ENCODE measurements at regions not wholly inside any gene's neighbourhood (a gene's known extent, or its start where the extent isn't known, plus 50 kb on each side); places are given as distances from the start of the nearest gene placed in this dataset.

DNA sequence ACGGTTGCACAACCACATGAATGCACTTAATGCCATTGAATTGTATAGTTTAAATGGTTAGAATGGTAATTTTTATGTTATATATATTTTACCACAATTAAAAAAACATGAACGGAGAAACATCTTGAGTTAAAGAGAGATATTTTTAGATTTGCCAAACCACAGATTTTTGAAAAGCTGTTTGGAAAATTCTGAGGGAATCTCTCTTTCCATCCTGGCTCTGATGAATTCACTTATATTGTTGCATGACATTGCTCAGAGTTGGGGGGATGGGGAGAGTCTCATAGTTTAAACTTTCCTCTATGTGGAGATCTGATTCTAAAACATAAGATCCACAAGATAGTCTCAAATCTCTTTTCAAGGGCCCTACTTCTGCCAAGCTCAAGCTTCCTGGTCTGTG is 275.0 kb upstream of the NPVF start:
- Histone ChIP-seq H3K4me3 (ENCODE audit: low read depth in 1 of 2, low read length in 2 of 2) (no peak overlapping the region), H3K27me3 (ENCODE audit: control insufficient read depth in 1 of 2, insufficient read depth in 2 of 2, low read length in 2 of 2) (peaks cover 0 to 4% of the 10 kb centered on the region in 2 donors), H3K4me1 (ENCODE audit: control insufficient read depth in 2 of 2, insufficient read depth in 2 of 2, low read length in 1 of 2) (no peaks in the 10 kb centered on the region), H3K27ac (ENCODE audit: low read depth in 2 of 2, low read length in 1 of 2) (no peak overlapping the region), H3K36me3 (ENCODE audit: control insufficient read depth in 2 of 2, insufficient read depth in 2 of 2, low read length in 1 of 2) (no peaks in the 10 kb centered on the region), H3K9me3 (ENCODE audit: control insufficient read depth in 2 of 2, insufficient read depth in 1 of 2, low read depth in 1 of 2, low read length in 1 of 2) (no peaks in the 10 kb centered on the region)
- whole genome bisulfite sequencing, 2 donors, result 72 to 77% methylated on average over 2 of the region's 2 CpGs

DNA sequence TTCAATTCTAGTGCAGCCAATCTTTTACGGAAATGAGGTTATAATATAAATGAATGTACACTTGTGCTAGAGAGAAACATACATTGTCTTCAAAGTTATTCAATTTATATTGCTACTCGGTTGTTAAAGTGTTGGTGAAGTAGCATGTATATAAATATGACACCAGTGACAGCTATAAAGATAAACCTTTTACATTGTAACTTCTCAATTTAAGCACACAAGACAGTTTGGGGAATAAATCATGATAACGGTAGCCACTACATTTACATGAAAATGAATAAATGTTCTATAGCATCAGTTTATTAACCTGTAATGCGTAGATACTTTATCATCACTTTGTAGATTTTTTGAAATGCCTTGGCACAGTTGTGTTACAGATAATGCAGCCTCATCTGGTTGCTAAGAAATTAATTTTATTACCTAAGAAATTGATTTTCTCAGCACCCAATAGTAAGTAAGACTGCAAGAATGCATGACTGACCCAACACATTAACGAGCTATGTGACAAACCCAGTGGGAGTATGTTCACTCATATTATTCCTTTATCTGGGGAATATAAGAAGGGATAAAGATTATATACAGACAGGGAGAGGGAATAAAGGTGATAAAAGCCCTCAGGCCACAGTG is 283.9 kb upstream of the NPVF start:
- Histone ChIP-seq H3K4me1 (ENCODE audit: control insufficient read depth in 2 of 2, insufficient read depth in 2 of 2, low read length in 1 of 2) (no peaks in the 10 kb centered on the region), H3K4me3 (ENCODE audit: low read depth in 1 of 2, low read length in 2 of 2) (no peak overlapping the region), H3K9me3 (ENCODE audit: control insufficient read depth in 2 of 2, insufficient read depth in 1 of 2, low read depth in 1 of 2, low read length in 1 of 2) (no peaks in the 10 kb centered on the region), H3K27ac (ENCODE audit: low read depth in 2 of 2, low read length in 1 of 2) (no peak overlapping the region), H3K36me3 (ENCODE audit: control insufficient read depth in 2 of 2, insufficient read depth in 2 of 2, low read length in 1 of 2) (no peaks in the 10 kb centered on the region), H3K27me3 (ENCODE audit: control insufficient read depth in 1 of 2, insufficient read depth in 2 of 2, low read length in 2 of 2) (no peaks in the 10 kb centered on the region)
- WGBS, 2 donors, result 81 to 82% methylated on average over 5 of the region's 5 CpGs

DNA sequence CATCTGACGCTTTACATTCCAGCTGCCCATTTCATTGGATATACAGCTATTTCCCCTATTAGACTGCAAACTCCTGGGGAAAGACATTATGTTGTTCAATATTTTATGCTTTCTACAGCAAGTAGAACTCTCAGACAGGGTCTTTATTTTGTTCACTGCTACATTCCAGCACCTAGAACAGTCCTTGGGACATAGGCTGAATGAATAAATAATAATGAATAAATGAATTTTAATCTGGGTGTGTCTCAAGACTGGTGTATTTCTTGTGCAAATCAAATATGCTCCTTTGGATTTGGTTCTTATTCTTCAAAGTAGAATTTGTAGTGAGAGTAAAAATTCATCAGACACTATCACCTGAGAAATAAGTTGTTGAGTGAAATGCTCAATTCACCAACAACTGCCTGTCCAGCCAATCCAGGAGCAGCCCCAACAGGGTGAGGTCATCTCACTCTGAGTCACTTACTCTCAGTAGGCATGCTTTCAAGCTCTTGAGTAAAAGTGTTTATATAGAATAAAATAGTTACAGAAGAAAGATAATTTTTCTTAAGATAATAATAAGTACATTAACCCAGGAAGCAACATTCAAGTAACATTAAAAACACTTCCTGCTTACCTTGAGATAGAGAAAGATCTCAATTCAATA is 287.5 kb upstream of the NPVF start:
- 89 to 94% methylated on average over 1 of the region's 1 CpG for WGBS, 2 donors
- H3K36me3 ChIP-seq (ENCODE audit: control insufficient read depth in 2 of 2, insufficient read depth in 2 of 2, low read length in 1 of 2), result no peaks in the 10 kb centered on the region
- no peaks in the 10 kb centered on the region for H3K4me1 ChIP-seq (ENCODE audit: control insufficient read depth in 2 of 2, insufficient read depth in 2 of 2, low read length in 1 of 2)
- H3K27ac ChIP-seq (ENCODE audit: low read depth in 2 of 2, low read length in 1 of 2), result no peak overlapping the region
- H3K9me3 ChIP-seq (ENCODE audit: control insufficient read depth in 2 of 2, insufficient read depth in 1 of 2, low read depth in 1 of 2, low read length in 1 of 2), result no peaks in the 10 kb centered on the region
- peaks cover 0 to 3% of the 10 kb centered on the region in 2 donors for H3K27me3 ChIP-seq (ENCODE audit: control insufficient read depth in 1 of 2, insufficient read depth in 2 of 2, low read length in 2 of 2)
- no peak overlapping the region for H3K4me3 ChIP-seq (ENCODE audit: low read depth in 1 of 2, low read length in 2 of 2)

DNA sequence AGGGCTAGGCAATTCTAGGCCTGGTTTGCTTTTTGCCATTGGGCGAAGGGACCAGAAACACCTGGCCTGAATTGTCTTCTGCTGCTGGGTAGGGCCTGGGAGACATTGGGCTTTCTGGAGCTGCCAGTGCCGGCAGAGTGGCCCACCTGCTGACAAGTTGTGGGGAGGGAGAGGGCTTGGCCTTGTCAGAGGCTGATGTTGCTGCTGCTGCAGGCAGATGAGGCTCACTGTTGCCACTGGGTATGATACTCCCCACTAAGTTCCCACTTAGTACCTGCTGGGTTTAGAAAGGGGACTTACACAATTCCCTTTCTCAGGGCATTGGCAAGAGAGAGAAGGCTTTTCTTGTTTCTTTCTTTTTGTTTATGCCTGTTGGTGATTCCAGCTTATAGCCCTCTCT is 289.6 kb upstream of the NPVF start:
- peaks cover 0 to 3% of the 10 kb centered on the region in 2 donors for H3K27me3 ChIP-seq (ENCODE audit: control insufficient read depth in 1 of 2, insufficient read depth in 2 of 2, low read length in 2 of 2)
- no peaks in the 10 kb centered on the region for H3K4me1 ChIP-seq (ENCODE audit: control insufficient read depth in 2 of 2, insufficient read depth in 2 of 2, low read length in 1 of 2)
- 90 to 95% methylated on average over 2 of the region's 2 CpGs for WGBS, 2 donors
- H3K9me3 ChIP-seq (ENCODE audit: control insufficient read depth in 2 of 2, insufficient read depth in 1 of 2, low read depth in 1 of 2, low read length in 1 of 2), result no peaks in the 10 kb centered on the region
- H3K36me3 ChIP-seq (ENCODE audit: control insufficient read depth in 2 of 2, insufficient read depth in 2 of 2, low read length in 1 of 2), result no peaks in the 10 kb centered on the region
- H3K4me3 ChIP-seq (ENCODE audit: low read depth in 1 of 2, low read length in 2 of 2), result no peak overlapping the region
- H3K27ac ChIP-seq (ENCODE audit: low read depth in 2 of 2, low read length in 1 of 2), result no peak overlapping the region

DNA sequence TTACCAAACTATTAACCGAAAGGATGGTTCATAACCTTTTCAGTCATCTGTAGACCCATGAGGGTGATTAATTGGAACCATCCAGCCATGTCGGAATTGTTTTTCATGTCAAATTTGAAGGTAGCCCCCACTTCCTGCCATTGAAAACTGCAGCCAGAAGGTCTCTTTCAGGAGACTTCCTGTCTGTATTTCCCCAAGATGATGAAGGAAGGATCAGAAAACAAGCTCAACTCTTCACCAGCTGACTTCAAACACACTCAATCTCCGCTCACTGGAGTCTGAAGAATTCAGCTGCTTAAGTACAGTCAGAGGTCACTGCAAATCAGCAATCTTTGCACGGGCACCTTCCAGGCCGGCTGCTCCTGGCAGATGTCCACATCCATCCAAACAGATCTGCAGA is 291.7 kb upstream of the NPVF start:
- Histone ChIP-seq H3K4me1 (ENCODE audit: control insufficient read depth in 2 of 2, insufficient read depth in 2 of 2, low read length in 1 of 2) (no peaks in the 10 kb centered on the region), H3K36me3 (ENCODE audit: control insufficient read depth in 2 of 2, insufficient read depth in 2 of 2, low read length in 1 of 2) (no peaks in the 10 kb centered on the region), H3K4me3 (ENCODE audit: low read depth in 1 of 2, low read length in 2 of 2) (no peak overlapping the region), H3K27ac (ENCODE audit: low read depth in 2 of 2, low read length in 1 of 2) (no peak overlapping the region), H3K9me3 (ENCODE audit: control insufficient read depth in 2 of 2, insufficient read depth in 1 of 2, low read depth in 1 of 2, low read length in 1 of 2) (no peaks in the 10 kb centered on the region), H3K27me3 (ENCODE audit: control insufficient read depth in 1 of 2, insufficient read depth in 2 of 2, low read length in 2 of 2) (peaks cover 0 to 3% of the 10 kb centered on the region in 2 donors)
- 71 to 73% methylated on average over 5 of the region's 5 CpGs for WGBS, 2 donors

DNA sequence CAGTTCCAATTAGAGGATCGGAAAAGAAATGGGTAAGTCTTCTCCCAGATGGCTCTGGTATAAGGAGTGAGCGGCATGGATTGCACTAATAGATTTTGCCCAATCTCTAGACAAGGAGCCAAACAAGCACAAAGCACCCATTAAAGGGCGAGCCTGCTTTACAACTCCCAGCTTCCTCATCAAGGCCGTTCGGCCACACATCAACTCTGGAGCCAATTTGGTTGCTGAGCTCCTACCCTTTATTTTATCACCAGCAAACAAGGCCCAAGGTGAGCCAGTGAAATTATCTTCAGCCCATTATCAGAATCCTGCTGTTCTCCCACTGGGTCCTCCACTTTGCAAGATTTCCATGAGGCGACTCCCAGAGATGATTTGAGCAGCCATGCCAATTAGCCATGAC is 292.2 kb upstream of the NPVF start:
- H3K4me1 ChIP-seq (ENCODE audit: control insufficient read depth in 2 of 2, insufficient read depth in 2 of 2, low read length in 1 of 2), result no peaks in the 10 kb centered on the region
- H3K9me3 ChIP-seq (ENCODE audit: control insufficient read depth in 2 of 2, insufficient read depth in 1 of 2, low read depth in 1 of 2, low read length in 1 of 2), result no peaks in the 10 kb centered on the region
- H3K27me3 ChIP-seq (ENCODE audit: control insufficient read depth in 1 of 2, insufficient read depth in 2 of 2, low read length in 2 of 2), result peaks cover 0 to 3% of the 10 kb centered on the region in 2 donors
- H3K36me3 ChIP-seq (ENCODE audit: control insufficient read depth in 2 of 2, insufficient read depth in 2 of 2, low read length in 1 of 2), result no peaks in the 10 kb centered on the region
- WGBS, 2 donors, result 87 to 94% methylated on average over 6 of the region's 6 CpGs
- no peak overlapping the region for H3K27ac ChIP-seq (ENCODE audit: low read depth in 2 of 2, low read length in 1 of 2)
- H3K4me3 ChIP-seq (ENCODE audit: low read depth in 1 of 2, low read length in 2 of 2), result no peak overlapping the region

DNA sequence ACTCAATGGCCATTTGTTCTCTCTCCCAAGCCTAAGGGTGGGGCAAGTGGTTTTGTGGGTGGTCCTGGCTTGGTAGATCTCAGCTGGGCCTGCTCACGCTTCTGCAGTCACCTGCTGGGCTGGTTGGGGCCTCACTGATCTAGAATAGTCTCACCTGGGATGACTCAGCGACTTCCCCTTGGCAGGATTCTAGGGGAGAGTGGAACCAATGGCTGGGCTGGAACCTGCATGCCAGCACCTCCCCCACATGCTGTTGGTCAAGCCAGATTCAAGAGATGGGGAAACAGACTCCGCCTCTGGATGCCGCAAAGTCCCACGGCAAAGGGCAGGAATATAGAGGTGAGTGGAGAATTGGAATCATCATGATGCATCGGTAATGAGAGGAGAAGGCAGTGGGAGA is 292.9 kb upstream of the NPVF start:
- H3K4me3 ChIP-seq (ENCODE audit: low read depth in 1 of 2, low read length in 2 of 2), result no peak overlapping the region
- no peak overlapping the region for H3K27ac ChIP-seq (ENCODE audit: low read depth in 2 of 2, low read length in 1 of 2)
- no peaks in the 10 kb centered on the region for H3K9me3 ChIP-seq (ENCODE audit: control insufficient read depth in 2 of 2, insufficient read depth in 1 of 2, low read depth in 1 of 2, low read length in 1 of 2)
- 89% methylated on average over 6 of the region's 6 CpGs for WGBS, 2 donors
- no peaks in the 10 kb centered on the region for H3K36me3 ChIP-seq (ENCODE audit: control insufficient read depth in 2 of 2, insufficient read depth in 2 of 2, low read length in 1 of 2)
- H3K4me1 ChIP-seq (ENCODE audit: control insufficient read depth in 2 of 2, insufficient read depth in 2 of 2, low read length in 1 of 2), result no peaks in the 10 kb centered on the region
- peaks cover 0 to 3% of the 10 kb centered on the region in 2 donors for H3K27me3 ChIP-seq (ENCODE audit: control insufficient read depth in 1 of 2, insufficient read depth in 2 of 2, low read length in 2 of 2)

DNA sequence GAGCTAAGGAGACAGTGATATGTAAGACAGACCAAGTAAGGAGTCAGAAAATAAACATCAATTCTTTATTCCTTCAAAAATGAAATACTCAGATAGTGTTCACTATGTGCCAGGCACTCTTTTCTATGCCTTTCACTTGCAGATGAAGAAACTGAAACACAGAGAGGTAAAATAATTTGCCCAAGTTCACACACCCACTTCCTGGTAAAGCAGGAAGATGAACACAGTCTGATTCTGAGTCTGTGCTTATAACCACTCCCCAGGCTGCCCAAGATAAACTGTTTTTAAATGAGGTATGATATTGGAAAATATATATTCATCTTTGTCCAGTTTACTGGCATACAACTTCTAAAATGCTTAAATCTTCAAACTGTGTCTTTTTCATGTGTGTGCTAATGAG is 294.4 kb upstream of the NPVF start:
- H3K27me3 ChIP-seq (ENCODE audit: control insufficient read depth in 1 of 2, insufficient read depth in 2 of 2, low read length in 2 of 2), result no peaks in the 10 kb centered on the region

DNA sequence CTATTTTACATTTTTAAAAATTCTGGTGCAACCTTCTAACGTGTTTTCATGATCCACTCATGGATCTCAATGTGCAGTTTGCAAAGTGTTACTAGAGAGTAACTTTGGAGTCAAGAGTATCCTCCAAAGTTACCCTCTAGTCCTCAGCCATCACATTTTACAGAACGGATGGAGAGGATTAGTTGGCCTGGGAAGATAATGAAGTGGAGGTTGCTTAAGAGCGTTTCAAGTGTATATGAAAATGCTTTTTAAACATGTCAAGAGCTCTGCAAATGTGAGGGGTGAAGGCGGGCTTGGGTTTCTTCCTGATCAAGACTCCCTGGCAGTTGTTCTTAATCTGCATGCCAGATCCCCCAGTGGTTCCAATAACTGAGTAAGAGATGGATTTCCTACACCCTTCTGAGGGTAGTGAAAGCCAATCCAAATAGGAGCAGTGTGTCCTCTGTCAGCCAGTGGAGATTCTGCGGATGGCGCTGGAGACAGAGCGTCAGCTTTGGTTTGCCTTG is 299.4 kb upstream of the NPVF start:
- 77% methylated on average over 7 of the region's 7 CpGs for WGBS, 2 donors
- no peaks in the 10 kb centered on the region for H3K27me3 ChIP-seq (ENCODE audit: control insufficient read depth in 1 of 2, insufficient read depth in 2 of 2, low read length in 2 of 2)
- no peaks in the 10 kb centered on the region for H3K4me1 ChIP-seq (ENCODE audit: control insufficient read depth in 2 of 2, insufficient read depth in 2 of 2, low read length in 1 of 2)
- no peaks in the 10 kb centered on the region for H3K9me3 ChIP-seq (ENCODE audit: control insufficient read depth in 2 of 2, insufficient read depth in 1 of 2, low read depth in 1 of 2, low read length in 1 of 2)
- H3K36me3 ChIP-seq (ENCODE audit: control insufficient read depth in 2 of 2, insufficient read depth in 2 of 2, low read length in 1 of 2), result no peaks in the 10 kb centered on the region
- no peak overlapping the region for H3K4me3 ChIP-seq (ENCODE audit: low read depth in 1 of 2, low read length in 2 of 2)
- H3K27ac ChIP-seq (ENCODE audit: low read depth in 2 of 2, low read length in 1 of 2), result no peak overlapping the region

More for the DNA sequence above, 294.4 kb upstream of the NPVF start:
- Histone ChIP-seq H3K4me3 (ENCODE audit: low read depth in 1 of 2, low read length in 2 of 2) (no peak overlapping the region), H3K36me3 (ENCODE audit: control insufficient read depth in 2 of 2, insufficient read depth in 2 of 2, low read length in 1 of 2) (no peaks in the 10 kb centered on the region), H3K4me1 (ENCODE audit: control insufficient read depth in 2 of 2, insufficient read depth in 2 of 2, low read length in 1 of 2) (no peaks in the 10 kb centered on the region), H3K9me3 (ENCODE audit: control insufficient read depth in 2 of 2, insufficient read depth in 1 of 2, low read depth in 1 of 2, low read length in 1 of 2) (no peaks in the 10 kb centered on the region), H3K27ac (ENCODE audit: low read depth in 2 of 2, low read length in 1 of 2) (no peak overlapping the region)

DNA sequence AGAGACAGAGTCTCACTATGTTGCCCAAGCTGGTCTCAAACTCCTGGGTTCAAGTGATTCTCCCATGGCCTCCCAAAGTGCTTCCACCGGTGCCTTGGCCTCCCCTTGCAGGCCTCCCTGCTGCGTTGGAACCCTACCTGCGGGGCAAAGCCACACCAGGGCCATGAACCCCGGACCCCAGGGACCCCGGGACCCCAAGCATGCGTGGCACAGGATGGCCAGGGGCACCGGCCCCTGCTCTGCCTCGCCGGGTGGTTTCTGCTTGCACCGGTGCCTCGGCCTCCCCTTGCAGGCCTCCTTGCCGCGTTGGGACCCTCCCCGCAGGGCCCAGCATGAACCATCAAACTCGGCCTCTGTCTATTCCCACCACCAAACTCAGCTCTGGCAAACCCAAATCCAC is 301.0 kb upstream of the NPVF start:
- no peaks in the 10 kb centered on the region for H3K4me1 ChIP-seq (ENCODE audit: control insufficient read depth in 2 of 2, insufficient read depth in 2 of 2, low read length in 1 of 2)
- H3K9me3 ChIP-seq (ENCODE audit: control insufficient read depth in 2 of 2, insufficient read depth in 1 of 2, low read depth in 1 of 2, low read length in 1 of 2), result no peaks in the 10 kb centered on the region
- H3K4me3 ChIP-seq (ENCODE audit: low read depth in 1 of 2, low read length in 2 of 2), result no peak overlapping the region
- no peaks in the 10 kb centered on the region for H3K27me3 ChIP-seq (ENCODE audit: control insufficient read depth in 1 of 2, insufficient read depth in 2 of 2, low read length in 2 of 2)
- no peak overlapping the region for H3K27ac ChIP-seq (ENCODE audit: low read depth in 2 of 2, low read length in 1 of 2)
- 92 to 93% methylated on average over 15 of the region's 15 CpGs for WGBS, 2 donors
- H3K36me3 ChIP-seq (ENCODE audit: control insufficient read depth in 2 of 2, insufficient read depth in 2 of 2, low read length in 1 of 2), result no peaks in the 10 kb centered on the region

Measured in esophagus (tissue), 2 donors.